RWPE1 (cell line): ENCODE measurements at regions not wholly inside any gene's neighbourhood (a gene's known extent, or its start where the extent isn't known, plus 50 kb on each side); places are given as distances from the start of the nearest gene placed in this dataset.

ENCODE experiments used
- CTCF ChIA-PET: fragments of 350-600 bp; sonication (Branson Sonifier 250); formaldehyde crosslinking; extraction: SDS; loops from one replicate; lab custom pipeline; 2021; lab: Yijun Ruan, JAX
- POLR2A ChIA-PET: fragments of 400-600 bp; formaldehyde crosslinking; extraction: SDS; loops from one replicate; lab custom pipeline; 2020; ENCODE audit warnings: antibody characterized with exemption; ENCODE audit not compliant: low non-redundant PET; lab: Yijun Ruan, JAX
- DNase-seq: peaks from one replicate; pipeline ENCODE4 v3.0.0; 2012; ENCODE audit warnings: low spot score
- H3K27ac ChIP-seq: fragments of 450-650 bp; 2 replicates; pipeline ENCODE4 v1.5.1; 2017
- CTCF ChIP-seq: fragments of 450-650 bp; conservative IDR thresholded peaks from 2 replicates; pipeline ENCODE4 v1.5.1; 2017; ENCODE audit warnings: low read depth, mild to moderate bottlenecking

GRCh38 chr1:34610063-34610462 lies 144.8 kb upstream of the GJB5 start:
- TF ChIP-seq CTCF, result no peak
- CTCF ChIA-PET, result interaction anchor here (0.6 kb wide), 1 partner anchor 26 kb away, joined by 3 read pairs; no protein-coding TSS in a partner anchor
- DNase-seq, result no peak
- POLR2A ChIA-PET, result no interaction called here
- no peak overlapping the region for H3K27ac ChIP-seq

GRCh38 chr1:34611571-34611970 lies 143.3 kb upstream of the GJB5 start:
- no peak for DNase-seq
- ChIA-PET POLR2A (no interaction called here), CTCF (no interaction called here)
- no peak overlapping the region for H3K27ac ChIP-seq
- TF ChIP-seq CTCF, result no peak

GRCh38 chr1:34612091-34612827 lies 142.6 kb upstream of the GJB5 start:
- no peak for DNase-seq
- CTCF ChIA-PET, result no interaction called here

GRCh38 chr1:34617321-34618118 lies 137.3 kb upstream of the GJB5 start:
- ChIA-PET CTCF (no interaction called here), POLR2A (no interaction called here)
- no peak for DNase-seq
- no peak for TF ChIP-seq CTCF
- no peak overlapping the region for H3K27ac ChIP-seq

More at GRCh38 chr1:34612091-34612827, 142.6 kb upstream of the GJB5 start:
- POLR2A ChIA-PET, result no interaction called here
- H3K27ac ChIP-seq, result no peak overlapping the region
- no peak for TF ChIP-seq CTCF

- no peak for DNase-seq
- no peak for TF ChIP-seq CTCF
Measured at GRCh38 chr1:34618381-34618780, 136.5 kb upstream of the GJB5 start.

GRCh38 chr1:34619256-34619655 lies 135.6 kb upstream of the GJB5 start:
- ChIA-PET POLR2A (no interaction called here), CTCF (interaction anchor here (0.6 kb wide), 1 partner anchor 32 kb away, joined by 4 read pairs; no protein-coding TSS in a partner anchor)
- no peak for DNase-seq

More at GRCh38 chr1:34618381-34618780, 136.5 kb upstream of the GJB5 start:
- POLR2A ChIA-PET, result no interaction called here
- CTCF ChIA-PET, result interaction anchor here (0.5 kb wide), 1 partner anchor 515 kb away, joined by 3 read pairs; no protein-coding TSS in a partner anchor
- no peak overlapping the region for H3K27ac ChIP-seq

More at GRCh38 chr1:34619256-34619655, 135.6 kb upstream of the GJB5 start:
- no peak for TF ChIP-seq CTCF
- H3K27ac ChIP-seq, result no peak overlapping the region
